Endodermal cell (in vitro differentiated cells): ENCODE measurements at regions not wholly inside any gene's neighbourhood (a gene's known extent, or its start where the extent isn't known, plus 50 kb on each side); places are given as distances from the start of the nearest gene placed in this dataset.

Experiments
- DNase-seq: peaks from one replicate; pipeline ENCODE4 v3.0.0-alpha.2; 2017
- H3K27ac ChIP-seq: 2 replicates; pipeline ENCODE4 v1.5.1; 2013; ENCODE audit warnings: mild to moderate bottlenecking, low read depth, low read length, moderate library complexity
- H3K27me3 ChIP-seq: 2 replicates; pipeline ENCODE4 v1.6.1; 2013; ENCODE audit warnings: mild to moderate bottlenecking, low read length, moderate library complexity; ENCODE audit not compliant: insufficient read depth, control insufficient read depth, poor library complexity, severe bottlenecking
- H3K36me3 ChIP-seq: 2 replicates; pipeline ENCODE4 v1.7.0; 2013; ENCODE audit warnings: mild to moderate bottlenecking, low read length, moderate library complexity; ENCODE audit not compliant: control insufficient read depth, insufficient read depth
- H3K4me1 ChIP-seq: one replicate; pipeline ENCODE4 v1.7.0; 2013; ENCODE audit warnings: low read length; ENCODE audit not compliant: control insufficient read depth, insufficient read depth
- H3K4me3 ChIP-seq: 2 replicates; pipeline ENCODE4 v1.5.1; 2013; ENCODE audit warnings: mild to moderate bottlenecking, low read length, moderate library complexity
- H3K9ac ChIP-seq: 2 replicates; pipeline ENCODE4 v1.6.1; 2013; ENCODE audit warnings: mild to moderate bottlenecking, low read length, moderate library complexity; ENCODE audit not compliant: poor library complexity, severe bottlenecking; ENCODE audit errors: extremely low read depth
- H3K9me3 ChIP-seq: 2 replicates; pipeline ENCODE4 v1.6.1; 2013; ENCODE audit warnings: mild to moderate bottlenecking, low read length, moderate library complexity; ENCODE audit not compliant: control insufficient read depth
- H3K27ac Mint-ChIP-seq: 2 replicates; pipeline ENCODE4 v1.8.0; 2020; ENCODE audit warnings: mixed read lengths
- H3K27me3 Mint-ChIP-seq: 2 replicates; pipeline ENCODE4 v1.8.0; 2021; ENCODE audit warnings: mild to moderate bottlenecking, mixed read lengths; ENCODE audit not compliant: insufficient read depth
- H3K36me3 Mint-ChIP-seq: 2 replicates; pipeline ENCODE4 v1.8.0; 2020; ENCODE audit warnings: low read depth, mixed read lengths
- H3K4me1 Mint-ChIP-seq: 2 replicates; pipeline ENCODE4 v1.8.0; 2020; ENCODE audit warnings: mixed read lengths
- H3K4me3 Mint-ChIP-seq: 2 replicates; pipeline ENCODE4 v1.8.0; 2020; ENCODE audit warnings: mild to moderate bottlenecking, moderate library complexity, mixed read lengths
- H3K9me3 Mint-ChIP-seq: 2 replicates; pipeline ENCODE4 v1.8.0; 2020; ENCODE audit warnings: mild to moderate bottlenecking, mixed read lengths
- CTCF ChIP-seq: fragments of 200-600 bp; sonication (generic); conservative IDR thresholded peaks from 2 replicates; pipeline ENCODE4 v1.5.0; 2021; ENCODE audit warnings: antibody characterized with exemption, mild to moderate bottlenecking
- WGBS, 2 experiments: methylation state at CpG; one replicate each; pipeline versions ENCODE4 v1.1.5 to v1.1.7; 2013; ENCODE audit warnings: missing lambda C conversion rate in 2 of 2, mixed read lengths in 1 of 2; ENCODE audit not compliant: insufficient coverage in 1 of 2, insufficient read length in 1 of 2; 5-methylcytosine and 5-hydroxymethylcytosine counted together

GRCh38 chr3:34969513-34969912 lies 669.8 kb upstream of the ARPP21 start:
- Mint-ChIP-seq H3K36me3 (no peaks in the 10 kb centered on the region), H3K4me3 (no peak overlapping the region), H3K27me3 (no peaks in the 10 kb centered on the region), H3K9me3 (no peaks in the 10 kb centered on the region), H3K27ac (no peak overlapping the region), H3K4me1 (no peaks in the 10 kb centered on the region)
- TF ChIP-seq CTCF = peak; percentile 59
- no peak for DNase-seq
- Histone ChIP-seq H3K4me3 (no peak overlapping the region), H3K36me3 (no peaks in the 10 kb centered on the region), H3K4me1 (no peaks in the 10 kb centered on the region), H3K27me3 (no peaks in the 10 kb centered on the region), H3K9ac (no peak overlapping the region), H3K27ac (no peak overlapping the region), H3K9me3 (no peaks in the 10 kb centered on the region)
- WGBS, 2 experiments = 97% methylated on average over 2 of the region's 2 CpGs; no CpG with 5 or more reads in 1 of the 2 experiments

- Mint-ChIP-seq H3K27me3 (no peaks in the 10 kb centered on the region), H3K27ac (no peak overlapping the region), H3K4me3 (no peak overlapping the region), H3K4me1 (no peaks in the 10 kb centered on the region), H3K9me3 (peaks cover 21% of the 10 kb centered on the region), H3K36me3 (no peaks in the 10 kb centered on the region)
- TF ChIP-seq CTCF = no peak
- Histone ChIP-seq H3K4me3 (no peak overlapping the region), H3K9me3 (peaks cover 8% of the 10 kb centered on the region), H3K4me1 (no peaks in the 10 kb centered on the region), H3K27ac (no peak overlapping the region), H3K27me3 (no peaks in the 10 kb centered on the region), H3K36me3 (no peaks in the 10 kb centered on the region), H3K9ac (no peak overlapping the region)
- no peak for DNase-seq
Measured at GRCh38 chr3:34972481-34972880, 666.8 kb upstream of the ARPP21 start.

- H3K27me3 Mint-ChIP-seq = no peaks in the 10 kb centered on the region
- no peak for TF ChIP-seq CTCF
Measured at GRCh38 chr3:34973586-34973985, 665.7 kb upstream of the ARPP21 start.

More at GRCh38 chr3:34973586-34973985, 665.7 kb upstream of the ARPP21 start:
- 81 to 100% methylated on average over 1 of the region's 1 CpG for WGBS, 2 experiments
- DNase-seq = no peak
- no peaks in the 10 kb centered on the region for H3K4me1 Mint-ChIP-seq
- Histone ChIP-seq H3K27ac (no peak overlapping the region), H3K27me3 (no peaks in the 10 kb centered on the region), H3K4me3 (no peak overlapping the region), H3K9me3 (peaks cover 8% of the 10 kb centered on the region), H3K4me1 (no peaks in the 10 kb centered on the region), H3K9ac (no peak overlapping the region), H3K36me3 (no peaks in the 10 kb centered on the region)
- H3K4me3 Mint-ChIP-seq = no peak overlapping the region
- H3K27ac Mint-ChIP-seq = no peak overlapping the region
- peaks cover 31% of the 10 kb centered on the region for H3K9me3 Mint-ChIP-seq
- H3K36me3 Mint-ChIP-seq = no peaks in the 10 kb centered on the region
